Fibroblast of lung (primary cell): ENCODE measurements at regions not wholly inside any gene's neighbourhood (a gene's known extent, or its start where the extent isn't known, plus 50 kb on each side); places are given as distances from the start of the nearest gene placed in this dataset.

Source experiments
- DNase-seq, 2 donors: peaks; one replicate each; pipeline versions ENCODE4 v3.0.0 to v3.0.0-alpha.2; 2010; ENCODE audit warnings: low read depth in 2 of 2
- H2AFZ ChIP-seq: 2 replicates; pipeline ENCODE4 v1.5.1; 2012; ENCODE audit warnings: low read length, control low read depth, inconsistent platforms
- H3K27ac ChIP-seq: 2 replicates; pipeline ENCODE4 v1.5.1; 2011; ENCODE audit warnings: low read length, control low read depth; ENCODE audit not compliant: insufficient read depth
- H3K27me3 ChIP-seq: 2 replicates; pipeline ENCODE4 v1.5.1; 2011; ENCODE audit warnings: mild to moderate bottlenecking, low read length; ENCODE audit not compliant: control insufficient read depth, insufficient read depth
- H3K36me3 ChIP-seq: 2 replicates; pipeline ENCODE4 v1.5.1; 2011; ENCODE audit warnings: low read length; ENCODE audit not compliant: control insufficient read depth, insufficient read depth
- H3K4me1 ChIP-seq: 2 replicates; pipeline ENCODE4 v1.5.1; 2011; ENCODE audit warnings: low read length; ENCODE audit not compliant: control insufficient read depth, insufficient read depth; ENCODE audit errors: extremely low read depth
- H3K4me2 ChIP-seq: 2 replicates; pipeline ENCODE4 v1.5.1; 2011; ENCODE audit warnings: low read length, control low read depth; ENCODE audit not compliant: insufficient read depth; ENCODE audit errors: extremely low read depth
- H3K4me3 ChIP-seq, 4 experiments: fragments of 200-600 bp in 1 of 4; sonication (generic) in 1 of 4; replicated peaks in 1 of 4; 2 replicates each; pipeline ENCODE4 v1.5.1; 2011 to 2016; ENCODE audit warnings: low read length in 4 of 4, low read depth in 3 of 4, mild to moderate bottlenecking in 3 of 4, control low read depth in 2 of 4, inconsistent platforms in 1 of 4, mixed read lengths in 1 of 4; ENCODE audit not compliant: insufficient read depth in 1 of 4; ENCODE audit errors: control extremely low read depth in 1 of 4
- H3K79me2 ChIP-seq: 2 replicates; pipeline ENCODE4 v1.5.1; 2012; ENCODE audit warnings: mild to moderate bottlenecking, low read length, inconsistent platforms; ENCODE audit not compliant: control insufficient read depth, insufficient read depth
- H3K9ac ChIP-seq: 2 replicates; pipeline ENCODE4 v1.5.1; 2011; ENCODE audit warnings: mild to moderate bottlenecking, low read length, control low read depth; ENCODE audit not compliant: insufficient read depth
- H3K9me3 ChIP-seq: 2 replicates; pipeline ENCODE4 v1.5.1; 2012; ENCODE audit warnings: low read depth, low read length; ENCODE audit not compliant: control insufficient read depth, insufficient read depth
- H4K20me1 ChIP-seq: 2 replicates; pipeline ENCODE4 v1.5.1; 2011; ENCODE audit warnings: low read length; ENCODE audit not compliant: control insufficient read depth, insufficient read depth; ENCODE audit errors: extremely low read depth
- EZH2 ChIP-seq: IDR thresholded peaks from 2 replicates; pipeline ENCODE4 v1.5.1; 2012; ENCODE audit warnings: low read length, control low read depth, mild to moderate bottlenecking; ENCODE audit errors: missing control alignments
- TF ChIP-seq, protein P1 (sequence below), 2 donors: IDR thresholded peaks in 1 of 2; conservative IDR thresholded peaks in 1 of 2; 1 replicate in 1 of 2; 2 replicates in 1 of 2; pipeline ENCODE4 v1.5.1; 2011 to 2012; ENCODE audit warnings: low read length in 2 of 2, control low read depth in 1 of 2, inconsistent platforms in 1 of 2, low read depth in 1 of 2, mild to moderate bottlenecking in 1 of 2

- Histone ChIP-seq H3K4me2 (no peak overlapping the region), H3K27me3 (no peaks in the 10 kb centered on the region), H4K20me1 (no peaks in the 10 kb centered on the region), H3K9me3 (no peaks in the 10 kb centered on the region), H3K4me3 (no peak overlapping the region), H3K27ac (no peak overlapping the region), H3K4me1 (no peaks in the 10 kb centered on the region), H2AFZ (no peak overlapping the region), H3K9ac (no peak overlapping the region), H3K79me2 (no peaks in the 10 kb centered on the region), H3K36me3 (no peaks in the 10 kb centered on the region)
- no peak for DNase-seq
- TF ChIP-seq, protein P1, sequence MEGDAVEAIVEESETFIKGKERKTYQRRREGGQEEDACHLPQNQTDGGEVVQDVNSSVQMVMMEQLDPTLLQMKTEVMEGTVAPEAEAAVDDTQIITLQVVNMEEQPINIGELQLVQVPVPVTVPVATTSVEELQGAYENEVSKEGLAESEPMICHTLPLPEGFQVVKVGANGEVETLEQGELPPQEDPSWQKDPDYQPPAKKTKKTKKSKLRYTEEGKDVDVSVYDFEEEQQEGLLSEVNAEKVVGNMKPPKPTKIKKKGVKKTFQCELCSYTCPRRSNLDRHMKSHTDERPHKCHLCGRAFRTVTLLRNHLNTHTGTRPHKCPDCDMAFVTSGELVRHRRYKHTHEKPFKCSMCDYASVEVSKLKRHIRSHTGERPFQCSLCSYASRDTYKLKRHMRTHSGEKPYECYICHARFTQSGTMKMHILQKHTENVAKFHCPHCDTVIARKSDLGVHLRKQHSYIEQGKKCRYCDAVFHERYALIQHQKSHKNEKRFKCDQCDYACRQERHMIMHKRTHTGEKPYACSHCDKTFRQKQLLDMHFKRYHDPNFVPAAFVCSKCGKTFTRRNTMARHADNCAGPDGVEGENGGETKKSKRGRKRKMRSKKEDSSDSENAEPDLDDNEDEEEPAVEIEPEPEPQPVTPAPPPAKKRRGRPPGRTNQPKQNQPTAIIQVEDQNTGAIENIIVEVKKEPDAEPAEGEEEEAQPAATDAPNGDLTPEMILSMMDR (conservative IDR thresholded peaks at IDR 0.05 in 1 of 2, IDR thresholded peaks at IDR 0.05 in 1 of 2; ENCODE audit: low read depth in 1 of 2, low read length in 2 of 2) = no peak
Observed at GRCh38 chr5:125010356-125010755, 263.9 kb upstream of the ZNF608 start.

DNA sequence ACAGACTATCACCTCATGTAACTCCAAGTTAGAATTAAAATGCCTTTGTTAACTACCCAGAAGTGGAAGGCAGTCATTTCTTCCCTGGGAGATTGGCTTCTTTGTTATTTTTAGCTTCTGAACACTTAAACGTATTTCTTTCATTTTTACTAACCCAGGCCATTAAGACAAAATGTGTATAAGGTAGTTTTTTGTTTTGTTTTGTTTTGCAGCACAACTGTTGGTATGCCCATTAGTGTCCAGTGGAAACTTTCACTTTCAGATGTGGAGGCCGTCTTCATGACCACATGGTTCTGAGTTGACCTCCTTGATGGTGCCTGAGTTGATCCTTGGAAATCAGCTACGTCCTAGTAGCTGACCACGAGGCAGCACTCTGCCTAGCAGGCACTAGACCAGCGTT, 264.6 kb upstream of the ZNF608 start:
- DNase-seq = no peak
- Histone ChIP-seq H3K4me1 (no peaks in the 10 kb centered on the region), H3K79me2 (no peaks in the 10 kb centered on the region), H4K20me1 (no peaks in the 10 kb centered on the region), H3K36me3 (no peaks in the 10 kb centered on the region), H3K9ac (no peak overlapping the region), H3K4me2 (no peak overlapping the region), H3K4me3 (no peak overlapping the region), H2AFZ (peak overlapping the region; percentile 26), H3K9me3 (no peaks in the 10 kb centered on the region), H3K27ac (no peak overlapping the region), H3K27me3 (no peaks in the 10 kb centered on the region)
- no peak for TF ChIP-seq EZH2
- TF ChIP-seq, protein P1 (conservative IDR thresholded peaks at IDR 0.05 in 1 of 2, IDR thresholded peaks at IDR 0.05 in 1 of 2; ENCODE audit: low read depth in 1 of 2, low read length in 2 of 2) = no peak

DNA sequence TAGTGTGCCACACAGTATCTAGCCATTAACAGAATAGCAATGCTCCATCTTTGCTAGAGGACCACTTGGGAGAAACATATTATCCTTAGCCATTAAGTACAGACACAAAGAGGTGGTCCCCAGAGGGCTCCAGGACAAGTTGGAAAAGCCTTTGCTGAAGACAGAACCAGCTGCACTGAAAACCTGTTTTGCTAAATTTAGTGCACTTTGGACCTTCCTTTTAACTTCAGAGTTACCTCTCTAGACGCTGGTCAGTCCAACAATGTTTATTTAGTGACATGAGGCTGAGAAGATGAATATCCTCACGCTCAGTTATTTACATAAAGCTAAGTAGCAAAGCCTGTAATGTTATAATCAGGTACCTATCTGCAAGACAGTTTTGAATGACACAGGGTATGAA, 265.0 kb upstream of the ZNF608 start:
- peak overlapping the region; percentile 26 for H2AFZ ChIP-seq
- no peaks in the 10 kb centered on the region for H4K20me1 ChIP-seq
- no peaks in the 10 kb centered on the region for H3K27me3 ChIP-seq
- H3K4me1 ChIP-seq = no peaks in the 10 kb centered on the region
- no peak overlapping the region for H3K9ac ChIP-seq
- no peaks in the 10 kb centered on the region for H3K36me3 ChIP-seq
- H3K4me2 ChIP-seq = no peak overlapping the region
- no peak for DNase-seq
- no peaks in the 10 kb centered on the region for H3K79me2 ChIP-seq
- TF ChIP-seq EZH2 = no peak
- TF ChIP-seq, protein P1 (conservative IDR thresholded peaks at IDR 0.05 in 1 of 2, IDR thresholded peaks at IDR 0.05 in 1 of 2; ENCODE audit: low read depth in 1 of 2, low read length in 2 of 2) = no peak
- H3K4me3 ChIP-seq = no peak overlapping the region
- no peak overlapping the region for H3K27ac ChIP-seq
- no peaks in the 10 kb centered on the region for H3K9me3 ChIP-seq
